HEK293T (cell line): ENCODE measurements at regions not wholly inside any gene's neighbourhood (a gene's known extent, or its start where the extent isn't known, plus 50 kb on each side); places are given as distances from the start of the nearest gene placed in this dataset.
A peak's percentile ranks its signal among the peaks of the same experiment; 100 is the strongest.

ENCODE experiments used
- CTCF ChIA-PET: fragments of 350-600 bp; formaldehyde crosslinking; extraction: SDS; loops from one replicate; lab custom pipeline; 2021; ENCODE audit warnings: antibody characterized with exemption, inconsistent platforms; lab: Yijun Ruan, JAX
- POLR2A ChIA-PET: fragments of 350-600 bp; formaldehyde crosslinking; extraction: SDS; loops from one replicate; lab custom pipeline; 2020; ENCODE audit warnings: antibody characterized with exemption, inconsistent platforms; lab: Yijun Ruan, JAX
- DNase-seq: peaks from one replicate; pipeline ENCODE4 v3.0.0; 2012; ENCODE audit warnings: mixed read lengths; ENCODE audit errors: extremely low spot score
- ARNT ChIP-seq: fragments of 450-650 bp; IDR thresholded peaks from 2 replicates; pipeline ENCODE4 v1.6.1; 2017; ENCODE audit warnings: mild to moderate bottlenecking
- BHLHE40 ChIP-seq: fragments of 450-650 bp; IDR thresholded peaks from 2 replicates; pipeline ENCODE4 v1.6.1; 2016; ENCODE audit warnings: mild to moderate bottlenecking, moderate library complexity, borderline replicate concordance
- CTBP1 ChIP-seq: fragments of 450-650 bp; IDR thresholded peaks from 2 replicates; pipeline ENCODE4 v1.6.1; 2016; ENCODE audit warnings: borderline replicate concordance
- ELF4 ChIP-seq: fragments of 450-650 bp; IDR thresholded peaks from 2 replicates; pipeline ENCODE4 v1.6.1; 2017; ENCODE audit warnings: antibody characterized with exemption
- FOXA1 ChIP-seq: fragments of 450-650 bp; IDR thresholded peaks from 2 replicates; pipeline ENCODE4 v1.6.1; 2016; ENCODE audit warnings: mild to moderate bottlenecking
- FOXK2 ChIP-seq: fragments of 450-650 bp; IDR thresholded peaks from 2 replicates; pipeline ENCODE4 v1.6.1; 2016; ENCODE audit warnings: mild to moderate bottlenecking
- FOXM1 ChIP-seq: fragments of 450-650 bp; IDR thresholded peaks from 2 replicates; pipeline ENCODE4 v1.6.1; 2017; ENCODE audit warnings: mild to moderate bottlenecking, borderline replicate concordance
- HDGF ChIP-seq: fragments of 450-650 bp; IDR thresholded peaks from 2 replicates; pipeline ENCODE4 v1.6.1; 2017; ENCODE audit warnings: antibody characterized with exemption, borderline replicate concordance
- L3MBTL2 ChIP-seq: fragments of 450-650 bp; conservative IDR thresholded peaks from 2 replicates; pipeline ENCODE4 v1.6.1; 2016; ENCODE audit warnings: mild to moderate bottlenecking
- LEF1 ChIP-seq: fragments of 450-650 bp; IDR thresholded peaks from 2 replicates; pipeline ENCODE4 v1.6.1; 2017; ENCODE audit warnings: mild to moderate bottlenecking, borderline replicate concordance
- NFRKB ChIP-seq: fragments of 450-650 bp; IDR thresholded peaks from 2 replicates; pipeline ENCODE4 v1.6.1; 2016; ENCODE audit warnings: mild to moderate bottlenecking, moderate library complexity
- SP1 ChIP-seq: fragments of 450-650 bp; IDR thresholded peaks from 2 replicates; pipeline ENCODE4 v1.6.1; 2017
- SUZ12 ChIP-seq: fragments of 450-650 bp; IDR thresholded peaks from 2 replicates; pipeline ENCODE4 v1.6.1; 2016; ENCODE audit warnings: mild to moderate bottlenecking
- TARDBP ChIP-seq: fragments of 450-650 bp; IDR thresholded peaks from 2 replicates; pipeline ENCODE4 v1.6.1; 2016
- ZNF384 ChIP-seq: fragments of 450-650 bp; IDR thresholded peaks from 2 replicates; pipeline ENCODE4 v1.6.1; 2016
- TF ChIP-seq, protein P1 (sequence below): fragments of 450-650 bp; IDR thresholded peaks from 2 replicates; pipeline ENCODE4 v1.6.1; 2016

DNA sequence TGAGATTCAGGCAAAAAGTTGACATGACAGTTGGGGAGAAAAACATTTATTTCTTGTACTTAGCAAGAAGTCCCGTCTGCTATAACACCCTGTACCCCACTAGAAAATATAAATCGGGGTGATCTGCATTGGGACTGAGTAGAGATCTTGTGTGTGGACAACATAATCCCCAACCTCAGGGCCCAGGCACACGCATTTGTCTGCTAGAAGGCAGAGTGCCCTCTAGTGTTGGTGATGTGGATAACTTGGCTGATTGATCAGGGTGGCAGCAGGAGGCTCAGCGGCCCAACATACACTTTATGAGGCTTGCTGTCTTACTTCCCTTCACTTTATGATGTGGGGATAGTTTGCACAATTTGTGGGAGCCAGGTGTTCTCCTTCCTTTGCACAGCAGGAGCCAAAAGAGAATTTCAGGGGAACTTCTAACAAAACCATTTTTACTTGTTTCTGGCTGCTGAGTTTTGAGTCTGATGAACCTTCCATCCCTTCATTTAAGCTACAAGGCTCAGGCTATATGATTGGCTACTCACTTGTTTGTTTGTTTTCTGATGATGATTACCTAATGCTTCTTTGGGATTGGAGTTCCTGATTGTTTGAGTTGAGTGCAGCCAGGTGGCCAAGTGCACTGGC lies 263.2 kb downstream of the DMAC1 start:
- POLR2A ChIA-PET = no interaction called here
- CTCF ChIA-PET = interaction anchor here (0.6 kb wide), 1 partner anchor 694 kb away, joined by 3 read pairs; no protein-coding TSS in a partner anchor
- no peak for TF ChIP-seq NFRKB
- no peak for TF ChIP-seq ARNT
- TF ChIP-seq TARDBP = no peak
- no peak for TF ChIP-seq LEF1
- TF ChIP-seq HDGF = no peak
- TF ChIP-seq L3MBTL2 = no peak
- TF ChIP-seq ZNF384 = no peak
- TF ChIP-seq FOXK2 = no peak
- TF ChIP-seq, protein P1, sequence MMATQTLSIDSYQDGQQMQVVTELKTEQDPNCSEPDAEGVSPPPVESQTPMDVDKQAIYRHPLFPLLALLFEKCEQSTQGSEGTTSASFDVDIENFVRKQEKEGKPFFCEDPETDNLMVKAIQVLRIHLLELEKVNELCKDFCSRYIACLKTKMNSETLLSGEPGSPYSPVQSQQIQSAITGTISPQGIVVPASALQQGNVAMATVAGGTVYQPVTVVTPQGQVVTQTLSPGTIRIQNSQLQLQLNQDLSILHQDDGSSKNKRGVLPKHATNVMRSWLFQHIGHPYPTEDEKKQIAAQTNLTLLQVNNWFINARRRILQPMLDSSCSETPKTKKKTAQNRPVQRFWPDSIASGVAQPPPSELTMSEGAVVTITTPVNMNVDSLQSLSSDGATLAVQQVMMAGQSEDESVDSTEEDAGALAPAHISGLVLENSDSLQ = no peak
- no peak for TF ChIP-seq BHLHE40
- TF ChIP-seq ELF4 = no peak
- no peak for TF ChIP-seq FOXM1
- TF ChIP-seq SP1 = no peak
- no peak for TF ChIP-seq FOXA1
- TF ChIP-seq SUZ12 = no peak
- peak; percentile 50 for DNase-seq

DNA sequence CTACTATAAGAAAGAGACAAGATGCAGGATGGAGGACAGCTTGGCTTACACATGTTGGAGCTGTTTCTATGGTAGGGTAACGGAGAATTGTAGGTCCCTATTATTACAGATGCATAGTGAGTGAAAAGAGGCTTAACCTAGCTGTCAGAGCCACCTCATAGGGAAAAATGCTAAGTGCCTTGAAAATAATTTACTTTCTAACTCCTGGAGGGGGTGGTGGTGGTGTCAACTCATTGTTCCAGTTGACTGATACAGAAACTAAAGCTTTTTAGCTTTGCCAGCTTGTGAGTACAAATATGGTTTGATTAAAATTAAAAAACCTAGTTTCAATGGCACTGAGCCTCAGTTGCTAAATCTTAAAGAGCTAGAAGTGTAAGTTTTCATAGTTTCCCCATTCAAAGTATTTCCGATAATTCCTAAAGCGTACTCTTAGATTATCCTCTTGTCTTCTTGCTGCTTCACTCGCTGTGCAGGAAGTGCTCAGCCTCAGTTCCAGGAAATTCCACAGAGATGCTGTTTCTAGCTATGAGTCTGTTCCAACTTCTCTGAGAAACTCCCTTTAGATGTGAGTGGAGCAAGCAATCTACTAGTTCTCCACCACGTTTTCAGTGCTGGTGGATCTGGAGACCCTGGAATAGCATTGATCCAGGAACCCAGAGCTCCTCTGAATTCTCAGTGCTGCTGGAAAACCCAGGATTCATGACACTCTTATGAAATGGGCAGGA lies 265.2 kb downstream of the DMAC1 start:
- CTCF ChIA-PET = no interaction called here
- TF ChIP-seq LEF1 (no peak), ARNT (no peak), FOXA1 (no peak), ELF4 (no peak), BHLHE40 (no peak), HDGF (no peak), NFRKB (no peak), CTBP1 (no peak), FOXK2 (no peak), TARDBP (no peak), SP1 (no peak), ZNF384 (no peak)
- TF ChIP-seq, protein P1 = no peak
- no peak for DNase-seq
- POLR2A ChIA-PET = no interaction called here

GRCh38 chr9:7533376-7534090 lies 266.0 kb downstream of the DMAC1 start:
- ChIA-PET POLR2A (no interaction called here), CTCF (no interaction called here)
- TF ChIP-seq SP1 (no peak), HDGF (no peak), FOXA1 (no peak), NFRKB (no peak)
- no peak for DNase-seq

DNA sequence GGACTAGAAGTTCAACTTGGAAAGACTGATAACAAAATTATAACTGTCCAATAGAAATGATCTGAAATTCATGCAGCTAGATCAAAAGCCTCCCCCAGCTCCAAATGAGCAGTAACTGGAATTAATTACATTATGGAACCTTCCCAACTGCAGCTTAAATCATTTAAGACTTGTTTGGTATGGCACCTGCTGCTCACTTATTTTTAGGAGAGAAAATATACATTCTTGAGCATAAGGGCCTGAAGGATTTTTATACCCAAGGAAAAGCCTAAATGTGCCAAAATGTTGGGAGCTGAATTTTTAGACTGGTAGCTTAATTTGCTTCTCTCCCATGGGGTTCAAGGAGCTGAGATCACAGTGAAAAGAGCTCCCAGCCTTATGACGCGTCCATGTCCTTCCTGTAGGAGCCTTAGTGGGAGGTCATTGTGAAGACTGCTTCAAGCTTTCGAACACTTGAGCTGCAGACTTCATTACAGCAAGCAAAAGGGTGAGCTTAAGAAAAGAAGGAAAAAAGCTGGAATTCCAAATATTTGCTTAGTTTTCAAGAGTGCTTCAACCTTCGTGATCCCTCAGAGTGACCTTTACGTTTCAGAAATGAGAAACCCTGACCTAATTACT lies 276.0 kb downstream of the DMAC1 start:
- ChIA-PET POLR2A (no interaction called here), CTCF (interaction anchor here (0.5 kb wide), 1 partner anchor 247 kb away, joined by 3 read pairs; no protein-coding TSS in a partner anchor)
- DNase-seq = no peak
- TF ChIP-seq ELF4 (no peak), ZNF384 (no peak), FOXA1 (no peak), BHLHE40 (no peak), NFRKB (no peak), LEF1 (no peak), SUZ12 (no peak), ARNT (no peak), FOXK2 (no peak), SP1 (no peak), FOXM1 (no peak), TARDBP (no peak)
- TF ChIP-seq, protein P1 = no peak

- TF ChIP-seq LEF1 (no peak), TARDBP (no peak), ARNT (no peak), SP1 (no peak), FOXM1 (no peak), HDGF (no peak), NFRKB (no peak)
- TF ChIP-seq, protein P1 = no peak
- no peak for DNase-seq
- ChIA-PET CTCF (no interaction called here), POLR2A (no interaction called here)
These were observed 279.2 kb downstream of the DMAC1 start for GRCh38 chr9:7520396-7520795.
